NCI-H2196 (cell line): ENCODE measurements at regions not wholly inside any gene's neighbourhood (a gene's known extent, or its start where the extent isn't known, plus 50 kb on each side); places are given as distances from the start of the nearest gene placed in this dataset.

Experiments
- DNase-seq: peaks from one replicate; lab custom pipeline; 2025; ENCODE audit not compliant: unreplicated experiment; lab: John Stamatoyannopoulos, UW

DNA sequence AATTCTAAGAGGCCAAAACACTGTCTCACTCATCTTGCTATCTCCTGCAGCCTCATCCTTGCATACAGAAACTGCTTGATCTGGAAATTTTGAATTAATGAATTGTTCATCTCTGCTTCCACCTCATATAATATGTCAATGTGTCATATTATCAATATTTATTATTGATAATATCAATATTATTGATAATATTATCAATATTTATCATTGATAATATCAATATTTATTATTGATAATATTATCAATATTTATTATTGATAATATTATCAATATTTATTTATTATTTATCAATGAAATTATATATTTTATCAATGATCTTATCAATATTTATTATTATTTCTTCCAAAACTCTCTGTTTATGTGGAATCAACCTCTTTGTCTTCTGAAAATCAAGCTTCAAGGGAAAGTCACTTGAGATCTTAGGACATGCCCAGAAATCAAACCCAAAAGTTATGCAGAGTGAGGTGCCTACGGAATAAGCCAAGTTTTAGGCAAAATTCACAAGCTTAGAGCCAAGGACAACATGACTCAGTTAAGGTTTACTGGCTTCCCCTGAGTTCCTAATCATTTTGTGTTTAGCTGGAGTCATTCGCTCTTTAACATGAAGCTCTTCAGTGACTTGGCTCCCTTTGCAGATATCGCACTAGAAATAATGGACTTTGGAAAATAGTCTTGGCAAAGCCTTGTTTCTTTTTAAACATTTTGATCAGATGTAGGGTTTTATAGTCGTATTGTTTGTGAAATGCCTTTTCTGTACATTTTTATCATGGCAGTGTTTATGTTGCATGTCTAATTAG lies 297.1 kb upstream of the RARB start:
- DNase-seq: no peak

DNA sequence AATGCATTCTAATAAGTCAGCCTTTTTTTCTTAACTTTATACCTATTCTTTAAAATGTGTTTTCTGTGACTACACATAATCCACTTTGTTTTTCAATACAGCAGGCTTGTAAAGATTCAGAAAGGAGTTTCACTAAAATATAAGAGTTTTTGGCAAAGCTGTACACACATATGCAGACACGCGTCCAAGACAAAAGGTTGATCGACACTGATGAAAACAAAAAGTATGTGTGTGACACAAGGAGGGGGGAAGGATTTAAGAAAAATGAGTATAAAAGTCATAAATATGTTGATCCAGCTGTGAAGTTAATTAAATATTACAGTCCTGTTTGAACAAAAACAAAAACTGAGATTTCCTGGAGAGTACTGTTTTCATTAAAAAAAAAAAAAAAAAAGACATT lies 294.5 kb upstream of the RARB start:
- DNase-seq: no peak

DNA sequence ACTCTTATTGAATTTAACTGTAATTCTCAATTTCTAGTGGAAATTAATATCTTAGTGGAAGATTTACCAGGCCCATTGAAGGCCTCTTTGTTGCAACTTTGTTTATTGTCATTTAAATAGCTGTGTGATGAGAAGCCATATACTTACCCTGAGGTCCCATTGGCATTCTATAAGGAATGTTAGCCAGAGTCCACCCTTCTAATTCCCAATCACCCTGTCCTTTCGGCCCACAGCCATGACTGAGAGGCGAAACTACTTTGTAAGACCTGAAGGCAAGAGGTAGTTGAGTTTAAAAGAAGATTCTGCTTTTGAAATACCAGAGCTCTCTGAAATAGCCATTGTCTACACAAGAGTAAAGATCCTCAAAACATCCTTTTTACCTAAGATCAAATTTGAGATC lies 290.5 kb upstream of the RARB start:
- no peak for DNase-seq

DNA sequence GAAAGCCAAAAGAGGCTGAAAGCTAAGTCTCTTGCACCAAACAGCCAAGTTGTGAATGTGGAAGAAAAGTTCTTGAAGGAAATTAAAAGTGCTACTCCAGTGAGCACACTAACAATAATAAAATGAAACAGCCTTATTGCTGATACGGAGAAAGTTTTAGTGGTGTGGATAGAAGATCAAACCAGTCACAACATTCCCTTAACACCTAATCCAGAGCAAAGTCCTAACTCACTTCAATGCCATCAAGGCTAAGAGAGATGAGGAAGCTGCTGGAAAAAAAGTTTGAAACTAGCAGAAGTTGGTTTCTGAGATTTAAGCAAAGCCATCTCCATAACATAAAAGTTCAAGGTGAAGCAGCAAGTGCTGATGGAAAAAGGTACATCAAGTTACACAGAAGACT lies 288.8 kb upstream of the RARB start:
- DNase-seq: no peak

DNA sequence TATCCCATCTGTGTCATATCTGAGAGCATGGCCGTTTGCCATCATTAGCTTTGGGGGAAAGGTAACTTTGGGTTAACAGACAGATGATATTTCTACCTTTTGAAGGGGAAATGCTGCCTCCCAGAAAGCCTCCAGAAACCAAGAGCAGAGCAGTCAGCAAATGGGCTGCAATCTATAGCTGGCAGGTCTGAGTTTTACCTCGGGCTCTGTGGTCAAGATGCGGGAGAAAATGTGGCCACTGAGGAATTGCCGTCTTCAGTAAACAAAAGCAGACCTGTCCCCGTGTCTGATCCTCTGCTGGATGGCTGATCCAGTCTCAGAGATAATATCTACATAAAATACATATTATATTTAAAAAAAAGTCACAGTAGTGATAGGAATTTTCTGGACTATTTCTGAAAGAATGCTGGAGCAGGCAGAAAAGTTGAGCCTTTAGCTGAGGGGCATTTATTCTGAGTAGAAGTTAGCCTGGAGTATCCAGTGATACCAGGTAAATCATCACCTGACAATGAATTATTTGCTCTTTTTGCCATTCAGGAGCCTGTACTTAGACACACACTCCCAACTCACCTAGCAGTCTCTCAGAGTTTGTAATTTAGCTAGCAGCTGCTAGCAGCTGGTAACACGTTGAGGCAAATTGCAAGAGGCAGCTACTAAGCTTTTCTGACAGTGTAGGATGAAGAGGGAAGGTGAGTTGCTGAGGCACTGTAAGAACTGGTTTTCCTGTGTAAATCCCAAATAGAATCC lies 285.3 kb upstream of the RARB start:
- DNase-seq: no peak

DNA sequence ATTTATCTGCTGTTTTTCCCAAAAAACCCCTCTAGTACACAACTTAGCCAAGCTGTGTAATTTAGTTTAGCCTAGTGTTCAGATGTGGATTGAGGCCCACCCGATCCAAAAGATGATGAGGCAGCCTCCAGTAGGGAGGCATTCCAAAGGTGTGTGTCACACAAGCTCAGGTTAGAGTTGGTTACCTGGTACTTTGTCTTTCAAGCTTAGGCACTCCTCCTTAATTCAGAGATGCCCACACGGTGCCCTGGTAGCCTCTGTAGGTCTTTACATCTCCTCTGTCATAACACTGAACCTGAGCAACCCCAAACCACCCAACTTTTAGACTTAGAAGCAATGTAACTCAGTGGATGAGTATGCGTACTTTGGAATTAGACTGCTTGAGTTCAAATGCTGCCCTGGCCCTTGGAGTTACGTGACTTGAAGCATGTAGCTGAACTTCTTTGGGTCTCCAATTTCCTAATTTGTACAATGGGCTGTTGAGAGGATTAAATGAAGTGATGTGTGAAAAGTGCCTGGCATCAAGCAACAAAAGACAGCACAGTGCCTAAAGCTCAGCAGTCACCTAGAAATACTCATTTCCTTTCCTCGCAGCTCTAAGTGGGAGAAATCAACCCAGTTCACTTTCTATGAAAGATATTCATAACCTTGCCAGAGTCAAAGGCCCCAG lies 284.6 kb upstream of the RARB start:
- DNase-seq: no peak

DNA sequence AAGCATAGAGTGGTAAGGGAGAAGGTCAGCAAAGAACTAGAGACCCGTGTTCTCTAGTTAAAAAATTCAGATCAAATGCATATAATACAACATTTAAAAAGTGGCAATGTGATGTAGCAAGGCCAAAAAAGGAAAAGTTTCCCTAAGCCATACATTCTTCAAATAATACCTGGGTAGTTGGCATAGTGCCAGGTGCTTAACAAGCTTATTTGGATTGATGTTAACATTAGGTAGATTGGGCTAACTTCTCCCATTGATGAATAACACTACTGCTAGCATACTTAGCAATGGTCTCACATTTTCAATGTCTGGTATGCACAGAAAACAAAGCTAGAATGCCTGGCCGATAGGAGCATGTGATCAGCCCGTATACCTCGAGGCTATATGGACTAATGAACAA lies 283.6 kb upstream of the RARB start:
- no peak for DNase-seq

DNA sequence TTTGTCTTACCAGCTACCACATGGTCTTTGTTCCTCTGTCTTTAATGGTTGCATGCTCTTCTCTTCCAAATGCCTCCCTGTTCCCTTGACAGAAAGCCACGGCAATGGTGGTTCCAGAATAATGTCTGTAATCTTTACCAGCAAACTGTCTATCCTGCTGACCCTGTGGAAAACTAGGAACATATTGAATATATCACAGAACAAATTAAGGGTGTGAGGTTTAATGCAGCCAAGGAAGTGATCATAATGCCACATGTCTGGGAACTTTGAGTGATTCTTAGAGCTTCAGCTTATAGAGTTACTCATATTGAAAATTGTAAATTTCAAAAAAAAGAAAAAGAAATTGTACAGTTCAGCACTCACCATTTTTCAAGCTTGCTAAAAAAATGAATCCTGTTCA lies 282.9 kb upstream of the RARB start:
- no peak for DNase-seq

DNA sequence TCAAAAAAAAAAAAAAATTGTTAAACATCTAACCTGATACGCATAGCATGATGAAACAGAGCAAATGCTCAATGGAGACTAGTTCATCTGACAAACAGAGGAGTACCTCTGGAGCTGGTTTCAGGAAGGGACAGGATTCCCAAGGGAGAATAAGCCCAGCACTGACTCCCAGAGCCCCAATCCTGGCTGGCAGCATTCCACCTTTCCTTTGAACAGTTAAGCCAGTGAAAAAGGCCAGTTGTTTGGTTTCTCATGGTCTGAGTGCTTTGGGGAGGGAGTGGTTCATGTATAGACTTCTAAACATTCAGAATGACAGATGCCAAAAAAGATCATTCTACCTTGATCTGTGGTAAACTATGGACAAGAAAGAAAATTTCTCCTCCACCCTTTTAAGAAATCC lies 277.9 kb upstream of the RARB start:
- DNase-seq: no peak

DNA sequence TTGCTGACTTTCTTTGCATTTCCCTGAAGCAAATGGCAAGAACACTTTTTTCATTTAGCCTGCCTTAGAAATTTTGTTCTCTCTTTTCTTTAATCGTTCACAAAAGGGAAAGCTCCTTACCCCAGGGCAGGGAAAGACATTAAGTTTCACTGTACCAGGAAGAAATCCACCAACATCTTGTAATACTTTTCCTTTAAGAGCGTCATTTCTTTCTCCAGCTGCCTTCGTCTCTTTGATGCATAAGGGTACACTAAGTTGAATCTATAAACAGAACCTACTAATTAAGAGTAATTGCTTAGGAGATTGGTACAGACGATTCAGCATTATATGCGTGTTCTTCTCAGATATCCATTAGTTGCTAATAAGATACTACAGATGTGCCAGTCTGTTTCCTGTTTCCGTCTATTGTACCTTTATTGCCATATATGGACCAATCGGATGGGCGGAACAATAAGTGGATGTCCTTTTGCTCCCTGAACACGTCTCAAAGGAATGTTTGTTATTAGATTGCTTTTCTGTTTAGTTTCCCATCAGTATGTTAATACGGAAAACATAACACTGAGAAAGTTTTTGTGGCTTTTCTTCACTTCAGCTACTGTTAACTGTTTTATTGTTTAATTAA lies 276.7 kb upstream of the RARB start:
- no peak for DNase-seq

DNA sequence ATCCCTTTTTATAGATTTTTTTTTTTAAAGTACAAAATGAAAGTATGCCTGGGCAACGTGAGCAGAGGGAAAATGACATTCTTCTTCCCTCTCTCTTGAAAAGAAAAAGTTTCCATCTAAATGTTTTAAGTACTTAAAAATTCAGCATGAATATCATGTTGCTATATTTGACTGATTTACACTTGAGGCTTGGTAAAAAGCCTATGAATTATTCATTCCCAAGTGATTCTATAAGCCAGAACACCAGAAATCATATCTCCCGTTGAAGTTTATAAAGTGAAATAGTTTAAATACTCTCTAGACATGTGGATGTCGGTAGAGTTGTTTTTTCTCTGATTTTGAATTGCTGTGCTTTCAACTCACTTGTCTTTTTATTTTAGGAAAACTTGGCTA lies 276.2 kb upstream of the RARB start:
- no peak for DNase-seq

DNA sequence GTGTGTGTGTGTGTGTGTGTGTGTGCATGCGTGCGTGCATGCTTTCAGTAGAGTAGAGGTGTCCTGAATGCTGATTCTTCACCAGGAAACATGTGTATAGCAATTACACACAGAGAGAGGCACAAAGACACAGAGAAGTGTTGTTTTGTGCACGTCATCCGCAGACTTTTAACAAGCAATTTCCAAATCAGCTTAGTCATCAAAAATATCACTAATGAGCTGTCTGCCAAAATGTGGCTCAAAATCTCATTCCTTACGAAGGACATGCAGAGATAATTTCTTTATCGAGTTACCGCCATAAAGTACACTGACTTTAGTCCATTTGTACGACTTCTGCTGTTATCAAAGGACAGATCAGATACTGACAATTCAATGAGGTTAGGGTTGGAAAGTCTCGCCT lies 274.9 kb upstream of the RARB start:
- DNase-seq: no peak

DNA sequence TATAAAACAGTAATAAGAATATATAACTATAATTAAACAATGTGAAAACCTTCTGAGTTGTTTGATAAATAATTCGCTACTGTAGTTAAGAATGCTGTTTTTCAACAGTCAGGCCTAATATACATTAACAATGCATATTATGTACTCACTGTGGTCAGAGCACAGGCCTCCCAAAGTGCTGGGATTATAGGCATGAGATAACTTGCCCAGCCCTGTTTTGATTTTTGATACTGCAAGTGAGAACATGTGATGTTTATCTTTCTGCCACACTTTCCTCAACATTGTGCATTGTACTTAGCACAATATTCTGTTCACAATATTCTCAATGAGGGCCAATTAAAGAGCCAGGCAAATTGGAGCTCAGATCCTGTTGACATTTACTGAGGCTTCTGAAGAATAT lies 274.5 kb upstream of the RARB start:
- no peak for DNase-seq

DNA sequence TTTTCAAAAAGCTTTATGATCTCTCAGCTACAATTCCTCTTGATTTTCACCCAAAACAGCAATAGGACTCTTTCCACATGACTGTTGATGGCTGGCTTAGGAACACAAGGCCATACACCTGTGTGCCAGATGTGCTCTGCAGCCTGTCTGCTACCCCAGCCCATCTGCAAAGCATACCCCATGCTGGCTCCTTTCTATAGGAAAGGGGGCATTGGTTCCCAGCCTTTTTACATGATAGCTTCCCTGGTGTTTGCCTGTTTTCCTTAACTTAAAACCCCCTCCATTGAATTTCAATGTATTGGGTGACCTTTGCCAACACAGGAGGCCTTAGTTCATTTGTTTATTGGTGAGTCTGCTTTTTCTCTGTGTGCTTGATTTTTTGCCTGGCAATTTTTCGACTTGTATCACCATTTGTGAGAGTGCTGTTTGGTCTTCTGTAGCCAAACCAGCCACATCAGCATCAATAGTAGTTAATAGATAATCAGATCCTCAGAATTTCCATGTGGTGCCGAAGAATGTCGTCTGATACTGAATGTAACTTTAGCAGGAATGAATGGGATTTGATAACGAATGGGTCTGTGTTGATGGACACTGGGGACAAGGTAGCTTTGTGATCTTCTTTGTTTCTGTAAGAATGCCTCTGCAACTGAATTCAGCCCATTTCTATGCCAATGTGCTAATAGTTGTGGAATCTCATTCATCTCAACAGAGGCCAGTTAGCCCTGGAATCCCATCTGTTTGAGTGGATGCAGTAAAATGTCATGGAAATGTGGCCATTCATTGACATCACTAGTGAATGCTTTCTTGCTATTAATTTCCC lies 272.2 kb upstream of the RARB start:
- no peak for DNase-seq

DNA sequence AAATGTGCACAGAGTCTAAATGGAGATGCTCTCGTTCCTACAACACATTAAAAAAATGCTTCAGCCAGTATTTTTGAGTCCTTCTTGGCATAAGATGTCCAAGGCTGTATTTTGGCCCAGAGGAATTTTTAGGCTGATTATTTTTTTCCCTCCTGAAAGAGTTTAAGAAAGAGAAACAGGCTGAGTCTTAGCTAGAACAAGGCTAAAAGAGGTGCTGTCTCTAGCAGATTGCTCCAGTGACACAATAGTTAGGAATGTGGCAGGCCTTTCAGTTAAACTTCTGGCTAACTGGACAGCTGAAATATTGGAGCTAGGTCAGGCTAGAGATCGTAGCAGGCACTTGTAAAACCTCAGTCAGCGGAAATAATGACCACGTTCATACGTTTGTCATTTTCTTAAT lies 271.4 kb upstream of the RARB start:
- DNase-seq: no peak

DNA sequence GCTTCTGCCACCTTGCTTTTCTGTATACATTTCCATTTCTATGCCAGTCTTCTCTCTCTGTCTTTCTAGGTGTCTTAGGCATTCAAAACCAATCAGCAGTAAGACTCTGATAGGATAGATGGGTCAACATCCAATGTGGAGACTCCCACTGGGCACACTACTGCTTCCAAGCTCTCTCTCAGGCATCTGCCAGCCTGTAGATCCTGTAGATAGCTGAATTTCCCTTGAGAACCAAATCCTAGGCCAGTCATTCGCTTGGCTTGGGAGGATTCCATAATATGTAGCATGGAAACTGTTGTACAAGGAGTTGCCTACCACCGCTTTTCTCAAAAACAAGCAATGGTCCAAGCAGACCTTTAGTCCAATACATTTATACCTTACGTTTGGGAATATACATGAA lies 262.8 kb upstream of the RARB start:
- no peak for DNase-seq

DNA sequence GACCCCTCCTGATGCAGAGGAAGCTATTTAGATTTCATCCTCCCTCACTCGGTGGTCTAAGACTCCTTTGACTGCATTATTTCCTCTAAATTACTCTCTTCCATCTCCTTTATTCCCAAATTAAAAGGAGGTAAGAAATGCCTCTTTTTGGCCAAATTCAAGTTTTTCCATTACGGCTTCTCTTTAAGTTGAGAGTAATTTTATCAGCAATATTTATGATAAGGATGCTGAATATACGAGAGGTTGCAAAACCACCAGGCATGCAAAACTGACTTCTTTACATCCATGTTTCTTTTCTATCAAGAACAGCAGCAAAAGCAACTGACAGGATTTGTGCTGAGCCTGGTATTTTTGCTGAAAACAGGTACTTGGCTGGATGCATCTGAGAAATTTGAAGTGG lies 262.0 kb upstream of the RARB start:
- no peak for DNase-seq

DNA sequence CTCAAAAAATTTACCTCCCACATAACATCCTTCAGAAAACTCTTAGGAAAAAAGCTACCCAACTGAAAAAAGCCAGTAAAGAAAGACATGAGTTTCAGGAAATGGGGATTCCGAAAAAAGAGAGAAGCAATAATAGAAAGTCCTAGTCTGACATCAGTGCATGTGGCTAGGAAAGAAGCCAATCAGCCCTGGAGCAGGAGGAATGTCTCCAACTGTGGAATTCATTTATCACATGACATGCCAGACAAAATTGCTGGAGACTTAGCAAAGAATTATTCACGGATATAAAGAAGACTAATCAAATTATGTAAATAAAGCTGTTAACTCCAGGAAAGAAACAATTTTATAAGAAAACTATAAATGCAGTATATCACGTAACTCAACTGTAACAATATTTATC lies 258.9 kb upstream of the RARB start:
- DNase-seq: no peak

DNA sequence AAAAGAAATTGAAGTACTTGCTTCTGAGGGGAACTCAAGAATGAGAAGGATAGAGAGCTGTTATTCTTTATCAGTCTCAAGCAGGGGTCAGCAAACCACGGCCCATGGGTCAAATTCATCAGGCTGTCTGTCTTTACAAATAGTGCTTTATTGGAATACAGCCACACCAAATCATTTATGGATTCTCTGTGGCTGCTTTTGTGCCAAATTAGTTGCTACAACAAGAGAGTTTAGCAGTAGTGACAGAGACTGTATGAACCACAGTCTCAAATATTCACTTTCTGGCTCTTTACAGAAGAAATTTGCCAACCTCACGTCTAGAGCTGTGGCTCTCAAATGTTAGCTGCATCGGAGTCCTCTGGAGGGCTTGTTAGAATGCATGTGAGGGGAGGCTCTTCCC lies 258.0 kb upstream of the RARB start:
- DNase-seq: no peak

DNA sequence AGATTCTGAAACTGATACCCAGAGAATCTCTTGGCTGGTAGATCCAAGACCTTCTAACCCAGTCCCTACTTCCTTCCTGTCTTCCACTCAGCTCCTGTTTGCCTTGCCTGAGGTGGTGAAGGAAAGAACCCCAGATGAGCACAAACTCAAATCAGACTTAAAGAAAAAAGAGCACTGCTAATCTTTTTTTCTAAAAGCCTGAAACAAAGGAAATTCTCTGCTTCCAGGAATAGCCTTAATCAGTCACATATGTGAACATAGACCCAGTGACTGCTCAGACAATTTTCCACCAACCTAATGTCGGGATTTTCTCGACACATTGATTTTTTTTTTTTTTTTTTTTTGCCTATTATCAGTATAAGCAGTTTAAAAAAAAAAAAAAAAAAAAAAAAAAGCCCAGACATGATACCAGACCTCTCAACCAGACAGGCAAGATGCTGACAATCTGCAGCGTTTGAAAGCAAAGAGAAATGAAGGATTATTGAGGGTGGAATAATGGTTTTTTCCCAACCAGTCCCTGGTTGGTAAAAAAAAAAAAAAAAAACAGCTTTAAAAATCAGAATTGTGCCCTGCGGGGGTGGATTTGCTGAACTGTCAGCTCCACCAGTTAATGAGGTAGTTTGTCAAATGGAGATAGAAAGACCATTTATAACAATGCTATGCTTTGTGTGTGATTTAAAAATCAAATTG lies 256.8 kb upstream of the RARB start:
- DNase-seq: no peak
